ENCODE measurements at regions not wholly inside any gene's neighbourhood (a gene's known extent, or its start where the extent isn't known, plus 50 kb on each side); places are given as distances from the start of the nearest gene placed in this dataset.

DNA sequence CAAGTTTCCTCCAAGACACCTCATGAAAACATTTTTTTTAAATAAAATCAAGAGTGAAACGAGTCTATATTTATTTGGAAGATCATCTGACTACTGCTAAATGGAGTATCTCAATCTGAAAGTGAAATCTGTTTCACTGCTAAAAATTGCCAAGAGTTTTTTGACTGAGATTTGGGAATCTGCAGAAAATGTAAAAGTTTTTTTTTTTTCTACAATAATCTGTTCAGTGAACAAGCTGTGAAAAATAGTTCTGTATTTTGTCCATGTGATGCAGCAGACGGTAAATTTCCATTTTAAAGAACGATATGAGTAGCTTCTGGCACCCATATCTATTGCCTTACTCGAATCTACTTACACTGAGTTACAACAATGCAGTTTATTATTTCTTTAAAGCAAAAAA, 519.7 kb downstream of the PLCL1 start:
- no peak for DNase-seq

DNA sequence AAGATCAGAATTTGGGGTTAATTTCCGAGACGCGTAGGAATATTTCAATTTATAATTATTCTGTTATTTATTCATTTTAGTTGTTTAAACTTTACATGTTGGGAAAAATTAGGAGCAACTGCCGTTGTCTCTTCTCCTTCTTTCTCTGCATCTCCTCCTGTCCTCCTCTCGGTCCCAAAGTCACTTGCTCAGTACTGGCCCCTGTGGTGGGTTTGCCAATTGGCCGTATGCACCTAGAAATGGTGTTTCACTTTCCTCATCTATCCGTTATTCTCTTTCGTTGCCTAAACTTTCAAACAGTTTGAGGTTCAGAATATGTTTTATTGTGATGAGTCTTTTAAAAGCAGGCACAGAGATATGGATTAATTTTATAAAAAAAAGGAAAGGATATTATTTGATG, 517.9 kb downstream of the PLCL1 start:
- DNase-seq = no peak

DNA sequence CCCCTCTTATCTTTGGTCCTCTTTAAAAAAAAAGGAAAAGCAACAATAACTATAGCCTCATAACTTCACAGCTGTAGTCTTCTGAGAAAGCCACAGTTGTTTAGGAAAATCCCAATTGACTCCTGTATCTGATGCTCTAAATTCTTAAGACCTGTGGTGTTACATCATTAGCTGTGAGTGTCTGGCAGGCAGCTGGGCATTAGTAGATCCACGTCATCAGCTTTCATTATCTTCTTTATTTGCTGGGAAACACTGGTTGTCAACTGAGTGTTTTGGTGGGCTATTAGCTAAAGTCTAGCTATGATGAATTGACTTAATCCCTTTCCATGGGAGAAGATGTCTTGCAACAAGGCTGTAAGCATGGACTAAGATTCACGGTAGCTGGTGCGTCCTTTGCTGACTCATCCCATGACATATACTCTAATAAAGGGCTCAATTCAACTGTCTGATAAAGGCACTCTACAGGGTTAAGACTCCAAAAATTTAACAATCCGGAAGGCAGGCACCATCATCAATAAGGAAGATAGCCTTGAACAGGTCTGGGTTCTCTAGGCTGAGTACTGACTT, 517.2 kb downstream of the PLCL1 start:
- no peak for DNase-seq

DNA sequence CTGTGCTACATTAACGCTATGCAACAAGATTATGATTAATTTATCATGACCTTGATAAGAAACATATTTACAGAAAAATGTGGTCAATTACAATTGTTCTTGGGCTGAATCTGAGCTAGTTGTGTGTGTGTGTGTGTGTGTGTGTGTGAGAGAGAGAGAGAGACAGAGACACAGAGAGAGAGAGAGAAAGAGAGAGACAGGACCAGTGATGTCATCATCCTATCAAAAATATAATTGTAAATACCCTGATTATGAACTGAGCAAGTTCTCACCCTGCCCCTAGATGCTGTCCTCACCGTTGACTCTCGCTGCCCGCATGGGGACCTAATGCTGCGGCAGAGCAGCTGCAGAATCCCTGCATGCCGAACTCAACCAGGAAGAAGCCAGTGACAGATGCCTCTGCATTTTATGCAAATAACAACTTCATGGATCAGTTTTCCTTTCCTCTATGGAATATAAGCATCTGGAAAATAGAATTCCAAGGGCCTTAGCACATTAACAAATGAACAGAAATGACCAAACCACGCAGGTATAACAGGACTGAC, 512.5 kb downstream of the PLCL1 start:
- DNase-seq = peak; percentile 52

DNA sequence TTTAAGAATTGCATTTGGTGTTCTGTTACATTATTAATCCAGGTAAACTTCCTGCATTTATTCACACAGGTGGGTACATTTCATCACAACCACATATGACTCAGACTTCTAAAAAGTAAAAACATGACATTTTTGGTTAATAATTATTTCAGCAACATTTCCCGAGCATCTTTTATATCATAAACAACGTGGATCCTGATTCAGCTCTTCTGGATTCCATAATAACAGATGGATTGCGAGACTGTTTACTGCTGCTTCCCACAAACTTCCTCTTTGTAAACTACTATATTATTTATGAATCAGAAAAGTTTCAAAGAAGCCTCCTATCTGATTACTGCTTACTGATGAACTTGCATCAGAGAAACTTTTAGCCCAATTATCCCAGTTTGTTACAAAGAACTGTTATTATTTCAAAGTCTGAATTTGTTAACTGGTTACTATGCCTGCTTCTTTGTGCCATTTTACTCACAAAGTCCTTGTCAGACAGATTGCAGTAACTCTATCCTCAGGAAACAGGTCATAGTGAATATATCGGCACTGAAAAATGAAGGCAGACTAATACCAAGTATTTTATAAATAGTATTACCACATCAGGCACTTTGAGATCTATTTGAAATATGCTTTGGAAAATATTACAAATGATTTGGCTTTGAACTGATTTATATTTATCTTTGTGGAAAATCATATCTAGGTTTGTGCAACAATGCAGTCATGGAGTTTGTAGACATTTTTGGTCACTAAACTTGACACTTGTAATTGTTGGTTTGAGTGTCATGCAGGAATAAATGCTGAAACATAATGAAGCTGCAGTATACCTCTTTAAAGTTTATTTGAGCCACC, 511.6 kb downstream of the PLCL1 start:
- DNase-seq = no peak

DNA sequence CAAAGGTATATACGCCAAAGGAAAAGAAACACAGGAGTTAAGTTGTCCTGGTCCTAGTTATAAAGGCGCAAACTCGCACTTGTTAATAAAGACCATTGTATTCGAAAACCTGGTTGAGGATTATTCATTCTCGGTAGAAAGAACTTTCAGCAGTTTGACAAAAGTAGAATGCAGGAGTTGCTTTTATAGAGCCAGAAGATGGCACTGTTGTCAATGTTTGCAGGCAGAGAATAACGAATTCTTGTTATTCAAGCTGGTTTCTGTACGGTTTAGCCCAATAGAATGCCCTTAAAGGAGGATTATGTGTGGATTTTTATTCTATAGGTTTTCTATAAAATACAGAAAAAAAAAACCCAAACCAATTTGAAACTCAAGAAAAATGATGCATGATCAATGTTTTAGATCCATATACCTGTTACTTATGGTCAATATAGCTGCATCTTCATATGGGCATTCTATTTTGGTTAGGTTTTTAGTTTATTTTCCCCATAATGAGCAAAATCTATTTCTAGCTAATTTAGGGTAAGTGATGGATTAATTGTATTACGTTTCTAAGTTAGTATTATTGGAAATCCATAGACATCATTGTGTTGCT, 510.3 kb downstream of the PLCL1 start:
- peak; percentile 80 for DNase-seq

DNA sequence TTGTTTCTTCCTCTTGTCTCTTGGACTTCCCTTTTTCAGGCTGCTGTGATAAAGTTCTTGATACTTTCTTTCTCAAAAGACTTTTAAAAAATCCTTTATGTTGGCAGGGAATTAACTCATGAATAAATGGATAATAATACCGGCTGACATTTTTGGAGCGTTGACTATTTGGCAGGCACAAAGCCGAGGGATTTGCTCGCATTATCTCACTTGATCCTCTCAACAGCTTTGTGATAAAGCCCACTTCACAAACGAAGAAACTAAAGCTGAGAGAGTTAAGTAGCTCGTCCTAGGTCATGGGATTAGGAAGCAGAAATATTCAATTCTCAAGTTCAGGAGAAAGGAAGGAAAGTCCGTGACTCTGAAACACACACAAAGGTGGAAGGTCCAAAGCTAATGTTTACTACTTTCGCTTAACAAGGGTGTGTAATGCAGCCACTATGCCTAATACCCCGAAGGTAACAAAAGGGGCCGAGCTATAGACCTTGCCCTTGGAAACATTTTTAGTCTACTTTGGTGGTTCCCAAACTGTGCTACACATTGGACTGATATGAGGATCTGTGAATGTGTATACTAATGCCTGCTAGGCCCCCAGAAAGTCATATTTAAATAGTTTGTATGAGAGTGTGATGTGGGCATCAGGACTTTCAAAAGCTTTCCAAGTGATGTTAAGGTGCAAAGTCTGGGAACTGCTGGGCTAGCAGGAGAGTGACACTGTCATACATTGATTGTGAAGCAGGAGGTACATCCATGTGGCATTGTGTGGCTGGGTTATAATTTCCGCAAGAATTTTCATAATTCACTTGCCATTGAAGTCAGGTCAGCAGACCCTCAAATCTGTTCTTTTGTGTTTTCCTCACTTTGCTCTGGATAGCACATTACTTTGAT, 508.4 kb downstream of the PLCL1 start:
- DNase-seq = no peak

DNA sequence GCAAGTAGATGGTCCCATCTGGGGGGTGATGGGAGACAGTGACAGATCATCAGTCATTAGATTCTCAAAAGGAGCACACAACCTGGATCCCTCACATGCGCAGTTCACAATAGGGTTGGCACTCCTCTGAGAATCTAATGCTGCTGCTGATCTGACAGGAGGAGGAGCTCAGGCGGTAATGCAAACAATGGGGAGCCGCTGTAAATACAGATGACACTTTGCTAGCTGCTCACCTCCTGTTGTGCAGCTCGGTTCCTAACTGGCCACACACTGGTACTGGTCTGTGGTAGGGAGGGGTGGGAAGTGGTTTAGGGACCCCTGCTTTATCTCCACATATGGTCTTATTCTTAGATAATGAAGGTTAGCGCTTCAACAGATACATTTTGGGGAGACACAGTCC, 506.6 kb downstream of the PLCL1 start:
- DNase-seq = no peak

DNA sequence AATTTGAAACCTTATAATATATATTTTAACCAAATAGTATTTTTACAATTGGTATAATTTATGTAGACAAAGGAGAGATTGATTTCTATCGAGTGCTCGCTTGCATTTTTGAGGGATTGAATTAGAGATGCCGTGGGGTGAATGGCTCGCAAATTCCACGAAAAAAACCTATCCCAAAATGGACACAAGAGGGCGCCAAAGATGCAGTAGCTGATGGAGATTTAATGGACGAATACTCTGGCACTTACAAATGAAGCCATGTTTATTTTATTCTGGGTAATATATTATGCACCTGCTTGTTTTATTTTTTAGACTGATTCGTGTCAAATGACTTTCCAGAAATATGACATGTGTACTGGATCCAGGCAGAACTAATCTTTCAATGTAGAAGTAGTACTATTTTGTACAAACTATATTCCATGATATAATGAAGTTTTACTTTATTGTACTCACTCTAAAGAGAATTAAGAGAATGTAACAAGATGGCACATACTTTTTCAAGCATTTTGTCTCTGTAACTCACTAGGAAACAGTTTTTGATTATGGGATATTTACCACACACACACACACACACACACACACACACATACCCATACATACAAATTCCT, 505.4 kb downstream of the PLCL1 start:
- peak; percentile 61 for DNase-seq

DNA sequence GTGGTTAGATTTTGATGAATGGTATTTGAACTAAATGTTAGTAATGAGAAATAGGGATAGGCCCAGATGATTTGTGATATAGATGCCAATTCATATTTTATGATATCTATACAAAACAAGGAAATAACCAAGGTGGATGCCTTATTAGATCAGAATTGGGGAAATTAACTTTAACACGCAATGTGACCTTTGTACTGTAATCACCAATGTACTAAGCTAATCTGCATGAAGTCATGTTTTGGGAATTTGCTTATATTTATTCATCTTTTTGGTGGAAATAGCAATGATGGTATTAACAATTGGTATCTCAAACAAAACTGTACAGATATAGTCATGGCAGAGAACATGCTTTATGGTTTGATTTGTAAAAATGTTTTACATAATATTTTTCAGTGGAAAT, 504.7 kb downstream of the PLCL1 start:
- DNase-seq = no peak

DNA sequence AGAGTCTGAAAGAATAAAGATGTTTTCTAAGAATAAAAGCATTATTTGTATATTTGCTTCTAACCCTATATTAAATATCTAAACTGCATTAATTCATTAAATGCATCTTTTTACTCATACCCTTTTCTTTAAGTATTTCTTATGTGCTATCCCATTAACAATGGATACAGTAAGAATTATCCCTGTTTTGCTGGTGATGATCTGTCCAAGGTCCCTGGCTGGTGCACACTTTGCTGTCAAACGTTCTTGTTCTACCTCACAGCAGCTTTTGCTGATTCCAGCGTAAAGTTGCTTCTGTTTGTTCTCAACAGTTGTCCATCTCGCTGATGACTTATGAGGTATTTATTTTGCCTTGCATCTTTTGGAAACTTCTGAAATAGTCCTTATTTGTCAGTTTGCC, 504.0 kb downstream of the PLCL1 start:
- DNase-seq = no peak

DNA sequence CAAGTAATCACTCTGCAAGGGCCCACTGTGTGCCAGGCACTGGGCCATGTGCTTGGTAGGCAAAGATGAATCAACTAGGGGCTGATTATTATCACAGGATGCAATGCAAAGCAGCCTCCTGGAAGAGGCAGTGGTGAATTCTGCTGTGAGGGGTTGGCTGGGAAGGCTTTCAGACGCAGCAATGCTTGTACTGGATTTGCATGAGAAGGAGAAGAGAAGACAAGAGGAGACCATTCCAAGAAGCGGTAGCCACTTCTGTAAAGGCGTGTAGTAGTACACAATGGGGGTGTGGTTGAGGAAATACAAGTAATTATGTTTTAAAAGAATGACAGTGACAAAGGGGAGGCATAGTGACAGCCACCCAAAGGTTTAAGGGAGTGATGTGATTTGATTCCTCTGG, 502.7 kb downstream of the PLCL1 start:
- no peak for DNase-seq

DNA sequence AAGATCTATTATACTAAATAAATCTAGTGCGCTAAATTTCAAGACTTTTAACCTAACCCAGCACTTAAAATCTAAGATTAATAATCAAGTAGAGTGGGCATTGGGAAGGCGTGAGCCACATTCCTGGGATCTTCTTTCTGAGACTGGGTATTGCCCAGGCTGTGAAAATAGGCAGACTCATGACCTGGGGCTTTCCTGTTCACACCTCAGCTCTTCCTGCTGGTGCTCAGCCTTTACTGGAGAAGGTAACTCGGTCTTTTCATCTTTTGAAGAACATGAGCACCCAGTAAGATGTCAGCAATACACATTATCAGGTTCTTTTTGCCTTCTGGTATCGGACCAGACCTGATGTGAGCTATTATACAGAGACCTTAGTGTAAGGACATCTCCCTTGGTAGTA, 500.5 kb downstream of the PLCL1 start:
- DNase-seq = no peak

DNA sequence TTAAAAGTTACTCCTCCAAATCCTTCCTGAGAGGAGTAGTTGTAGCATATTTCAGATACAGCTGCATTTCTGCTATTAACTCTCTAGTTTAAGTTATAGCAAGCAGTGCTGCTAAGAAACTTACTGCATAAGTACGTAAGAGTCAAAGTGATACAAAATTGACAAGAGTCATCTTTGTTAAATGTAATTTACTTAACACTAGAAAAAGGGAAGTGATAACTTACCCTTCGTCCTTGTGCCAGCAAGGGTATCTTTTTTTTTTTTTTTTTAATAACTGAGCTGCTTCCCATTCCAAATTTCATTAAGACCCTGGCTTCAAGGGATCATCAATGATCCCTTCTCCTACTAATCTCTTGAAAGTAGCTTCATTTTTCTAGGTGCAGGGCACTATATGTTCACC, 493.0 kb downstream of the PLCL1 start:
- no peak for DNase-seq

DNA sequence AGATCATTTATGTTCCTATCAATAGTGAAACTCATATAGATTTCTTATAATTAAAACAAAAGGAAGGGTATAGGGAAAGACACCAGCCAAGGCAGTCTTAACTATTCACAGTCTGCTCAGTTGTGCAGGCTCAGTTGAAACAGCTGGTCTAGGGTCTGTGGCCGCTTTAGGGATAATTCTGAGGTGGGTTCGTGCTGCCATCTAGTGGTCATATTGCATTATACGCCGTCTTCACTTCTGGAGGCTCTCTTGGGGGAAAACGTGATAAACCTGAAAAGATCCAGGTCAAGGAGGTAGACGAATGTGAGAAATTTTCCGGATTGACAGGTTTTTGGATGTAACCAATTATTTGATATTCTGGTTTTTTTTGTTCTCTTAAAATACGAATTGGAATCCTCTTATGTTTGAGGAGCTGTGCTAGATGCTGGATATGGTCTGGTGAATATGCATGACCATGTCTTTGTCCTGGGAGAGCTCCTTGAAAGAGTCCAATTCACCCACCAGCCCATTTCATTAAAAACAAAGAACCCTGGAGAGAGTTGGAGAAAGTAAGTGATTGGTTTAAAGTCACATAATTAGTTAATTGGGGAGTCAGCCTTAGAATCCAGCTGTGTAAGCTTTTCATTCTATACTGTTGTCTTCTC, 492.4 kb downstream of the PLCL1 start:
- peak; percentile 33 for DNase-seq

DNA sequence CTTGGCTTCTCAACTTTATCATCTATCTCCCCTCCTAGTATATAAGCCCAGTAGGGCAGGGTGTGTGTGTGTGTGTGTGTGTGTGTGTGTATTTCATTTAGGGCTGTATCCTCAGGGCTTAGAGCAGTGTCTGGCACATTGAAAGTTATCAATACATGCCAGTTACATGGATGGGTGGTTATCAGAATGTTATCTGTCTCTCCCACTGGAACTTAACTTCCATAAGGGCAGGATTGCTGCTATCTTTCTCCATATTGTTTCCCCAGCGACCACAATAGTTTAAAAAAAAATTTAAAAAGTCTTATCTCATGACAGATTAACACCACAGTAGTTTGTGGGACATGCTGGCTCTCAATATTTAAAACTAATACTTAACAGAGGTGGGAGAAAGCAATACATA, 488.9 kb downstream of the PLCL1 start:
- DNase-seq = no peak

DNA sequence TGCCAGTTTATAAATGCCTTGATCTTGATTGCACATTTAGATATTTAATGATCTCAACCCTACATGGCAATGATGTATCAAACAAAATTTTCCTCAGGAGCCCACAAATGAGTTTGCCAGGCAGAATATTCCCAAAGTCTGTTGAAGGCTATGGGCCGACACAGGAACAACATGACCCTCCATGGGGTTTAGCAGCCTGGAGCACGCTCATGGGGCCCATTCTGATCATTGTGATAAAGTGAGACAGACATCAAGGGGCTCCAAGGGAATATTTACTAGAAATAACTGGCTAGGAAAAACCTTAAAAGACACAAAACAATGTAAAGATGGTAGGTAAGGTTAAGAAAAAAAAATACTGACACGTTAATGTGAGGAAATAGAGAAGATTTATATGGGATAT, 485.4 kb downstream of the PLCL1 start:
- no peak for DNase-seq

DNA sequence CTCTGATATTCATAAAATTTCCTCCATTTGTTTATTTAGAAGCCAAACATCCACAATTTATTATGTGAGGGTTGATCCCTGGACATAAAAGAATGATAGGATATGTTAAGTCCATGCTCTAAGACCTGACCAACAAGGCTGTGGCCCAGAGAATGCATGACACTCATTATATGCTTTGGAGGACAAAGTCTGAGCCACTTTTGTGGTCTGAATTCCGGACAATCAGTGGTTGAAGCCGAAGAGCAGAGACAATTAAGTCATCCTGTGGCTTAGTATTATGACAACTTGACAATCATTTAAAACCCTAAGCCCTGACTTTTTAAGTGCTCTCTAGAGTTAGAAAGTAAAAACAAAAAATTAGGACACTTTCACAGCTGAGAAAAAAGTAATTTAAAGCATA, 483.3 kb downstream of the PLCL1 start:
- DNase-seq = no peak

DNA sequence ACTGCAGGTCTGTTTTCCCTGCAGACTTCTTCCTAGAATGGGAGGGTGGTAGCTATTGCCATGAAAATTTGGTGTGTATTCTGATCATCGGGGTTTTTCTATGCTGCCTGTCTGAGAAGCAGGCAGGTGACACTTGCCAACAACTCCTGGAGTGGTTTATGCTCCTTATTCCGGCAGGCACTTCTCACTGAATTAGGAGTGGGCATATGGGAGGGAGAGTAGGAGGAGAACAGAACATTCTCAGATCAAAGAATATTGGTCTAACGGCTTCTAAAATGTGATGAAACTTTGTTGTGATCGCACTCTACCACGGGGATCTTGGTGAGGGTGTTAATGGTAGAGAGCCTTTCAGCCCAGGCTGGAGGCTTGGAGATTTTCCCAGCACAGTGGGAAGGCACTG, 480.8 kb downstream of the PLCL1 start:
- no peak for DNase-seq

DNA sequence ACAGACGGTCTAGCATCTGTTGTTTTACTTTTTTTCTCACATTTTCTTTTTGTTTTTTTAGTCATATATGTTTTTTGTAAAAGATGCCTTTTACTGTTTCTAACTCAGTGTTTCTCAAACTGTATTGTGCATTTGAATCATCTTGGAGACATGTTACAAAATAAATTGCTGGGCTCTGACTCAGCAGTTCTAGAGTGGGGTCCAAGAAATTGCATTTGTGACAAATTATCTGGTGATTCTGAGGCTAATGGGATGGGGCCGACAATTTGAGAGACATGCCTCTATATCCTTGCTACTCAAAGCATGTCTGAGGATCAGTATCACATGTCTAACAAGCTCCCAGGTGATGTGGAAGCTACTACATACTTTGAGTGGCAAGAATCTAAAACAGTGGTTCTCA, 478.8 kb downstream of the PLCL1 start:
- DNase-seq = no peak

DNA sequence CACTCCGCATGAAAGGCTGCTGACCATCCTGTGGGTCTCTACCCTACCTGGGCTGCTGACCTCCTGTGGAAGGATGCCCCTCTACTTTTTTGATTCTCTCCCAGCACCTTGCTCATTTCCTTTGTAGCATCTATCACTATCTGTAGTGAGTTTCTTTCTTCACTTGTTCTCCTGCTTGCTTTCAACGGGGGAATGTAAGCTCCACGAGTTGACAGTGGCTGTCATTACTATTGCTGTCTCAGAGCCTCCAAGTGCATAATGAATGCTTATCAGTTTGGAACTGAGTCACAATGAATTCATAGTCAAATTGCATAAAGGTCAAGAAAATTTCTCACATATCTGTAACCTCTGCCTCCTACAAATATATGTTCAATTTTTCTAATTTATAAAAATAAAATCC, 477.7 kb downstream of the PLCL1 start:
- DNase-seq = no peak

DNA sequence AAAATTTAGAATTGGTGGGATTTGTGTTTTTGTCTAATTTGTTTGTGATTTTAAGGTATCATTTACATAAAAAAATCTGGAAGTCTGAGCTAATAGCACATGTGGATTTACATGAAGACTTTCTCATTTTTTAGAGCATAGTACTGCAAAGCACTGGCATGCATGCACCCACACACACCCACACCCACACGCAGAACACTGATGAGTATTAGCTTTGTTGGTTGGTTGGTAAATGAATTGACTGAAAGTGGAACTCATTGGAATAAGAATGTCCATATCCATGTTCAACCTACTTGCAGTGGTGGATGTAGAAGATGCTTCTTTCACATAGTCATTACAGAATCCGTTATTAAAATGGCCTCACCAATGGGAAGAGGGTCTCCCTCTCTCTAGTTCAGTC, 475.8 kb downstream of the PLCL1 start:
- no peak for DNase-seq
